ENCODE measurements at regions not wholly inside any gene's neighbourhood (a gene's known extent, or its start where the extent isn't known, plus 50 kb on each side); places are given as distances from the start of the nearest gene placed in this dataset.

DNA sequence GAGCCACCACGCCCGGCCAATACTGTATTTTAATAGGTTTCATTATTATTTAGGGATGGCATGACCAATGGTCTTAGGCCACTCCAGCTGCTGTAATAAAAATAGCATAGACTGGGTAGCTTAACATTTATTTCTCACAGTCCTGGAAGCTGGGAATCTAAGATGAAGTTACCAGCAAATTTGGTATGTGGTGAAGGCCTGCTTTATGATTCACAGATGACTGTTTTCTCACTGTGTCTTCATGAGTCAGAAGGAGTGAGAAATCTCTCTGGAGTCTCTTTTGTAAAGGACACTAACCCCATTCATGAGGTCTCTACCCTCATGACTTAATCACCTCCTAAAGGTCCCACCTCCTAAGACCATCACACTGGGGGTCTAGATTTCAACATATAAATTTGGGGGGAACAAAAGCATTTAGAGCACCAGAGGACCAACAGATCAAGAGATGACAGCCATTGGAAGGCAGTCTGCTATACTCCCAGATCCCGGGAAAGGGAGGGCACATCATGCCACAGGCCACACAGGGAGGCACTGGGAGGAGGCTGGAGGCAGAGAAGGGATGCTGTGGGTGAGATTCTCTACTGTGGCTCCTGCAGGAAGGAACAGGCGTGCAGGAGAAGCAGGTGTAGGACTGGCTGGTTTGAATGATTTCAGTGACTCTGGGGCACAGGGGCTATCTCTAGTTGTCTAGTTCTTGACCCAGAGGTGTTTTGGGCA lies 335.8 kb upstream of the SFRP2 start:
- DNase-seq = no peak
- H3K36me3 ChIP-seq (replicated peaks in 1 of 2) = no peaks in the 10 kb centered on the region
- H3K9me3 ChIP-seq (replicated peaks in 1 of 3) = no peaks in the 10 kb centered on the region
- no peaks in the 10 kb centered on the region for H3K27me3 ChIP-seq
- H3K4me3 ChIP-seq = no peak overlapping the region
- WGBS, 4 donors = 42 to 66% (median 53%) methylated on average over 4 of the region's 4 CpGs
- no peak overlapping the region for H3K27ac ChIP-seq
- intact Hi-C loops (cut with DNase I) = no loop called here
- TF ChIP-seq, protein P1, sequence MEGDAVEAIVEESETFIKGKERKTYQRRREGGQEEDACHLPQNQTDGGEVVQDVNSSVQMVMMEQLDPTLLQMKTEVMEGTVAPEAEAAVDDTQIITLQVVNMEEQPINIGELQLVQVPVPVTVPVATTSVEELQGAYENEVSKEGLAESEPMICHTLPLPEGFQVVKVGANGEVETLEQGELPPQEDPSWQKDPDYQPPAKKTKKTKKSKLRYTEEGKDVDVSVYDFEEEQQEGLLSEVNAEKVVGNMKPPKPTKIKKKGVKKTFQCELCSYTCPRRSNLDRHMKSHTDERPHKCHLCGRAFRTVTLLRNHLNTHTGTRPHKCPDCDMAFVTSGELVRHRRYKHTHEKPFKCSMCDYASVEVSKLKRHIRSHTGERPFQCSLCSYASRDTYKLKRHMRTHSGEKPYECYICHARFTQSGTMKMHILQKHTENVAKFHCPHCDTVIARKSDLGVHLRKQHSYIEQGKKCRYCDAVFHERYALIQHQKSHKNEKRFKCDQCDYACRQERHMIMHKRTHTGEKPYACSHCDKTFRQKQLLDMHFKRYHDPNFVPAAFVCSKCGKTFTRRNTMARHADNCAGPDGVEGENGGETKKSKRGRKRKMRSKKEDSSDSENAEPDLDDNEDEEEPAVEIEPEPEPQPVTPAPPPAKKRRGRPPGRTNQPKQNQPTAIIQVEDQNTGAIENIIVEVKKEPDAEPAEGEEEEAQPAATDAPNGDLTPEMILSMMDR (IDR thresholded peaks at IDR 0.05) = no peak
- TF ChIP-seq POLR2A (IDR thresholded peaks at IDR 0.05) = no peak
- H3K4me1 ChIP-seq (replicated peaks in 1 of 2) = no peaks in the 10 kb centered on the region

DNA sequence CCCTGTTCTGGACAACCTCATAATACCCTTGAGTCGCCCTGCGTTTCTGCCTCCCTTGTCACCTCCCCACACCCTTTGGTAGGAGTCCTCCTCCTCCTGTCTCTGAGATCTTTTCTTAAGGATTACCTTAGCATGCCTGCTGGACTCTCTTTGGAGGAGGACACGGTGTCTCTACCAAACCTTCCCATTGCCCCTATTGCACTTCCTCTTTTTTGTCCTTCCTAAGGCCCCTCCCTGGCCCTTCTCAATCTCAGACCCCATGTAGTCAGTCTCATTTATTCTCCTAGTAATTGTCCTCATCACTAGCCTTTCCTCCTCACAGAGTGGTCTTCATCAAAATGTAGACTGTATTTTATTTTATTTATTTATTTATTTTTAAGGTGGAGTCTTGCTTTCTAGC lies 335.0 kb upstream of the SFRP2 start:
- H3K27ac ChIP-seq = no peak overlapping the region
- TF ChIP-seq, protein P1 (IDR thresholded peaks at IDR 0.05) = no peak
- TF ChIP-seq POLR2A (IDR thresholded peaks at IDR 0.05) = no peak
- H3K36me3 ChIP-seq (replicated peaks in 1 of 2) = no peaks in the 10 kb centered on the region
- no peak overlapping the region for H3K4me3 ChIP-seq
- no peaks in the 10 kb centered on the region for H3K27me3 ChIP-seq
- H3K4me1 ChIP-seq (replicated peaks in 1 of 2) = no peaks in the 10 kb centered on the region
- DNase-seq = no peak
- H3K9me3 ChIP-seq (replicated peaks in 1 of 3) = no peaks in the 10 kb centered on the region
- intact Hi-C loops (cut with DNase I) = no loop called here
- 79 to 89% (median 88%) methylated on average over 3 of the region's 3 CpGs for WGBS, 4 donors

DNA sequence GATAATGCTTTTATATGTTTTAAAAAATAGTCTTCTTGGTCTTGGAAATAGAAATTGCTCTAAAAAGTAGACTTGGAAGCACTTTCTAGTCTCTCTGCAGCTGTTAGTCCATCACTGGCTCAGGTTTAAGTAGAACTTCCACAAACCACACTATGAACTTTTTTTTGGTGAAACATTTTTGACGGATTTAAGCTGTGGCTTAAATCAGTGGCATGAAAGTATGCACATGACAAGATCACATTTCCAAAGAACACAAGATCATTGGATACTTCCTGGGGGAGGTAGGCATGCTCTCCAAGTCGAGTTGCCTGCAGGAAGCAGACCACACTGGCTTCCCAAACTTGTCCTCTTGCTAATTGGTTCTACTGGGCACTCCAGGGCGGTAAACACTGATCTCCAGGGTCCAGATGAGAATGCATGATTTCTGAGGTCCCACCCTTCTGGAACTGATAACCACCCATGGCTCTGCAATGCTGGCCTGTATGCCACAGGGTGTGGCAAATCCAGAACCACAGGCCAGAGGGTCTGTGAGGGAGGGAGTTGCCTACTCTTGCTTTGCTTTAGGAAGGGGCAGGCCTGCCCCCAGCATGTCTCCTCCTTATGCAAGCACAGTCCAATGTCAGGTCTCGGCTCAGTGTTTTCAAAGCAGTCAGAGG lies 331.9 kb upstream of the SFRP2 start:
- no peaks in the 10 kb centered on the region for H3K4me1 ChIP-seq (replicated peaks in 1 of 2)
- TF ChIP-seq, protein P1 (IDR thresholded peaks at IDR 0.05) = no peak
- no peak for TF ChIP-seq POLR2A (IDR thresholded peaks at IDR 0.05)
- no peak for DNase-seq
- H3K4me3 ChIP-seq = no peak overlapping the region
- no peaks in the 10 kb centered on the region for H3K36me3 ChIP-seq (replicated peaks in 1 of 2)
- H3K27me3 ChIP-seq = no peaks in the 10 kb centered on the region
- no peak overlapping the region for H3K27ac ChIP-seq
- WGBS, 4 donors = 53 to 70% (median 60%) methylated on average over 3 to 4 of the region's 4 CpGs
- intact Hi-C loops (cut with DNase I) = no loop called here
- H3K9me3 ChIP-seq (replicated peaks in 1 of 3) = no peaks in the 10 kb centered on the region

DNA sequence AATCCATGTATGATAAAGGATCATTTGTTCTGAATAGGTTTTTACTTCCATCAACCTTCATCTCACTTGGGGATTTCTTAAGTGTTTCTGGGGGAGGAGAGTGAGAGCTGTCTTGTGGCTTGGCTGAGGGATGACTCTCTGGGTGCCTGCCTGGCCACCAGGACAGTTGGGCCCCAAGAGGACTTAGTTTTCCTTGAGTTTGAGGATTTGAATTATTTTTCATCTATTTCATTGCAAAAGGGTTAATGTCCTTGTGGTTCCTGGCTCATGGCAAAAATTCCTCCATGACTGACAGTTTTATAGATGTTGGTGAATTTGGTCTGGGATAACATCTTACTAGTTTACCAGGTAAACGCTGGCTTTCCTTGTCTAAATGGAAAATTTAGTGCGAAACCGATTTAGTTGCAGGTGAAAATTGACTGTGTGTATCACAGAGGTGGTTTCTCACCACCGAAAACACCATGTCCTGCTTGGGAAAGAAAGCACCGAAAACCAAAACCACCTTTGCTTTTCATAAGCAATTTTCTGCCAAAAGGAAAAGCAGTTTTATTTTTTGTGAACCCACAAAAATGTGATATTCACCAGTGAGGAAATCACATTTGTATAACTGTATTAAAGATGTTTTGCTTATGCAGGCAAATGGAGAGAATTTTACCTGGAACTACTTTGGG lies 331.3 kb upstream of the SFRP2 start:
- H3K4me3 ChIP-seq = no peak overlapping the region
- H3K4me1 ChIP-seq (replicated peaks in 1 of 2) = no peaks in the 10 kb centered on the region
- H3K27ac ChIP-seq = no peak overlapping the region
- H3K9me3 ChIP-seq (replicated peaks in 1 of 3) = no peaks in the 10 kb centered on the region
- no peak for TF ChIP-seq POLR2A (IDR thresholded peaks at IDR 0.05)
- TF ChIP-seq, protein P1 (IDR thresholded peaks at IDR 0.05) = no peak
- no peaks in the 10 kb centered on the region for H3K36me3 ChIP-seq (replicated peaks in 1 of 2)
- no peaks in the 10 kb centered on the region for H3K27me3 ChIP-seq
- 74 to 83% (median 75%) methylated on average over 5 of the region's 5 CpGs for WGBS, 4 donors
- DNase-seq = no peak
- intact Hi-C loops (cut with DNase I) = no loop called here
